Glutamatergic neuron (in vitro differentiated cells): ENCODE measurements at regions not wholly inside any gene's neighbourhood (a gene's known extent, or its start where the extent isn't known, plus 50 kb on each side); places are given as distances from the start of the nearest gene placed in this dataset.

Source experiments
- DNase-seq: peaks from one replicate; pipeline ENCODE4 v3.0.0; 2022
- H3K27ac Mint-ChIP-seq: one replicate; pipeline ENCODE4 v1.8.0; 2020; ENCODE audit warnings: mild to moderate bottlenecking, mixed read lengths, inconsistent platforms; ENCODE audit not compliant: unreplicated experiment
- H3K27me3 Mint-ChIP-seq: one replicate; pipeline ENCODE4 v1.8.0; 2020; ENCODE audit warnings: mild to moderate bottlenecking, moderate library complexity, mixed read lengths, inconsistent platforms; ENCODE audit not compliant: unreplicated experiment
- H3K36me3 Mint-ChIP-seq: one replicate; pipeline ENCODE4 v1.8.0; 2020; ENCODE audit warnings: mild to moderate bottlenecking, mixed read lengths, inconsistent platforms; ENCODE audit not compliant: unreplicated experiment
- H3K4me1 Mint-ChIP-seq: one replicate; pipeline ENCODE4 v1.8.0; 2020; ENCODE audit warnings: mild to moderate bottlenecking, low read depth, mixed read lengths, inconsistent platforms; ENCODE audit not compliant: unreplicated experiment
- H3K4me3 Mint-ChIP-seq: one replicate; pipeline ENCODE4 v1.8.0; 2020; ENCODE audit warnings: mild to moderate bottlenecking, mixed read lengths, inconsistent platforms; ENCODE audit not compliant: unreplicated experiment
- H3K9me3 Mint-ChIP-seq: one replicate; pipeline ENCODE4 v1.8.0; 2020; ENCODE audit warnings: mild to moderate bottlenecking, moderate library complexity, mixed read lengths, inconsistent platforms; ENCODE audit not compliant: unreplicated experiment
- CTCF ChIP-seq: fragments of 200-600 bp; sonication (generic); IDR thresholded peaks from one replicate; pipeline ENCODE4 v1.5.0; 2021; ENCODE audit not compliant: partially characterized antibody, unreplicated experiment

- Mint-ChIP-seq H3K27me3 (peaks cover 2% of the 10 kb centered on the region), H3K27ac (no peak overlapping the region), H3K9me3 (no peaks in the 10 kb centered on the region), H3K36me3 (peaks cover 5% of the 10 kb centered on the region), H3K4me3 (peak overlapping the region; percentile 47), H3K4me1 (peaks cover 13% of the 10 kb centered on the region)
- DNase-seq, result no peak
- TF ChIP-seq CTCF, result no peak
Measured at GRCh38 chr4:3654036-3654807, 112.0 kb upstream of the ADRA2C start.

- H3K36me3 Mint-ChIP-seq, result peaks cover 5% of the 10 kb centered on the region
- TF ChIP-seq CTCF, result no peak
- H3K4me3 Mint-ChIP-seq, result no peak overlapping the region
- no peak for DNase-seq
- peaks cover 11% of the 10 kb centered on the region for H3K4me1 Mint-ChIP-seq
- H3K27me3 Mint-ChIP-seq, result peaks cover 2% of the 10 kb centered on the region
- no peaks in the 10 kb centered on the region for H3K9me3 Mint-ChIP-seq
- H3K27ac Mint-ChIP-seq, result no peak overlapping the region
Measured at GRCh38 chr4:3652586-3652985, 113.6 kb upstream of the ADRA2C start.

GRCh38 chr4:3651267-3651845 is 114.8 kb upstream of the ADRA2C start:
- H3K27me3 Mint-ChIP-seq, result peaks cover 2% of the 10 kb centered on the region
- TF ChIP-seq CTCF, result no peak
- H3K36me3 Mint-ChIP-seq, result peaks cover 5% of the 10 kb centered on the region
- no peak for DNase-seq
- no peaks in the 10 kb centered on the region for H3K9me3 Mint-ChIP-seq
- no peak overlapping the region for H3K4me3 Mint-ChIP-seq
- peaks cover 9% of the 10 kb centered on the region for H3K4me1 Mint-ChIP-seq
- H3K27ac Mint-ChIP-seq, result no peak overlapping the region

- H3K4me3 Mint-ChIP-seq, result no peak overlapping the region
- H3K27ac Mint-ChIP-seq, result no peak overlapping the region
- H3K27me3 Mint-ChIP-seq, result peaks cover 2% of the 10 kb centered on the region
Measured at GRCh38 chr4:3649491-3649890, 116.7 kb upstream of the ADRA2C start.

More at GRCh38 chr4:3649491-3649890, 116.7 kb upstream of the ADRA2C start:
- Mint-ChIP-seq H3K9me3 (peaks cover 2% of the 10 kb centered on the region), H3K4me1 (peaks cover 11% of the 10 kb centered on the region), H3K36me3 (peaks cover 5% of the 10 kb centered on the region)
- TF ChIP-seq CTCF, result no peak
- DNase-seq, result no peak
